Tibial nerve (tissue), 4 donors: ENCODE measurements at regions not wholly inside any gene's neighbourhood (a gene's known extent, or its start where the extent isn't known, plus 50 kb on each side); places are given as distances from the start of the nearest gene placed in this dataset.

Experiments used
- DNase-seq, 2 donors: peaks; one replicate each; pipeline ENCODE4 v3.0.0-alpha.2; 2019; ENCODE audit warnings: low spot score in 2 of 2
- H3K27ac ChIP-seq, 4 donors: fragments of 200-600 bp; sonication (generic) in 3 of 4; one replicate each; pipeline ENCODE4 v1.5.1; 2017 to 2019; ENCODE audit warnings: mild to moderate bottlenecking in 1 of 4
- H3K27me3 ChIP-seq, 2 donors: fragments of 200-600 bp; sonication (generic) in 1 of 2; one replicate each; pipeline versions ENCODE4 v1.5.1 to v1.6.0; 2017 to 2019
- H3K36me3 ChIP-seq, 3 donors: fragments of 200-600 bp; sonication (generic); one replicate each; pipeline ENCODE4 v1.5.1; 2018 to 2019
- H3K4me1 ChIP-seq, 4 donors: fragments of 200-600 bp; sonication (generic) in 3 of 4; one replicate each; pipeline ENCODE4 v1.5.1; 2017 to 2019
- H3K4me3 ChIP-seq, 4 donors: fragments of 200-600 bp; sonication (generic) in 3 of 4; one replicate each; pipeline ENCODE4 v1.5.1; 2017 to 2019; ENCODE audit warnings: mild to moderate bottlenecking in 1 of 4, moderate library complexity in 1 of 4
- H3K9me3 ChIP-seq, 4 donors: fragments of 200-600 bp; sonication (generic) in 3 of 4; one replicate each; pipeline ENCODE4 v1.5.1; 2017 to 2019
- EP300 ChIP-seq, 2 donors: sonication (generic); formaldehyde crosslinking; IDR thresholded peaks; one replicate each; pipeline ENCODE4 v1.6.1; 2017; ENCODE audit warnings: antibody characterized with exemption in 2 of 2, mild to moderate bottlenecking in 1 of 2
- POLR2A ChIP-seq, 2 donors: fragments of 450-650 bp; IDR thresholded peaks; one replicate each; pipeline ENCODE4 v1.6.1; 2017; ENCODE audit warnings: antibody characterized with exemption in 2 of 2, mild to moderate bottlenecking in 2 of 2, moderate library complexity in 2 of 2
- WGBS, 2 donors: methylation state at CpG; one replicate each; pipeline ENCODE4 v1.1.5; 2018; 5-methylcytosine and 5-hydroxymethylcytosine counted together
- TF ChIP-seq, protein P1 (sequence below), 5 experiments: fragments of 200-600 bp in 3 of 5; fragments of 450-650 bp in 2 of 5; sonication (generic) in 3 of 5; IDR thresholded peaks; one replicate each; pipeline ENCODE4 v1.5.1; 2016 to 2019; ENCODE audit warnings: antibody characterized with exemption in 5 of 5, mild to moderate bottlenecking in 3 of 5, moderate library complexity in 2 of 5

DNA sequence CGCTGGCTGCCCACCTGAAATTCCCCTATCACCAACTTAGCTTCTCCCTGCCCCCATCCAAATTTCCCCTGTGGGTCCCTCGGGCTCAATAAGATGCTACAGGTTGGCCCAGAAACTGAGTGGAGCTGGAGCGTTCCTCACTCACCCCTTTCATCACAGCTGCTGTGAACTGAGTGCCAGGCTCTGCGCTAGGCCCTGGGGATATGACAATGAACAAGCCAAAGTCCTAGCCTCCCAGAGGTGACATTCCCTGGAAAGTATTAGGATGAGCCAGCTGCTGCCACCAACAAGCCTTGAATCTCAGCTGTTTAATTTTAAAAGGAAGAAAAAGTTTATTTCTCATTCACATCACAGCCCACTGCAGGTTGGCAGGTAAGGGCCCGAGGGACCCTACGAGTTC, 86.6 kb upstream of the EYA2 start:
- Histone ChIP-seq H3K27me3 (peaks cover 0 to 20% of the 10 kb centered on the region in 2 donors), H3K36me3 (no peaks in the 10 kb centered on the region), H3K4me3 (no peak overlapping the region), H3K27ac (no peak overlapping the region), H3K4me1 (peaks cover 0 to 9% (median 2%) of the 10 kb centered on the region in 4 donors), H3K9me3 (no peaks in the 10 kb centered on the region)
- 82 to 90% methylated on average over 6 of the region's 6 CpGs for whole genome bisulfite sequencing, 2 donors
- TF ChIP-seq EP300 (IDR thresholded peaks at IDR 0.05) (no peak), POLR2A (IDR thresholded peaks at IDR 0.05) (no peak)
- TF ChIP-seq, protein P1, sequence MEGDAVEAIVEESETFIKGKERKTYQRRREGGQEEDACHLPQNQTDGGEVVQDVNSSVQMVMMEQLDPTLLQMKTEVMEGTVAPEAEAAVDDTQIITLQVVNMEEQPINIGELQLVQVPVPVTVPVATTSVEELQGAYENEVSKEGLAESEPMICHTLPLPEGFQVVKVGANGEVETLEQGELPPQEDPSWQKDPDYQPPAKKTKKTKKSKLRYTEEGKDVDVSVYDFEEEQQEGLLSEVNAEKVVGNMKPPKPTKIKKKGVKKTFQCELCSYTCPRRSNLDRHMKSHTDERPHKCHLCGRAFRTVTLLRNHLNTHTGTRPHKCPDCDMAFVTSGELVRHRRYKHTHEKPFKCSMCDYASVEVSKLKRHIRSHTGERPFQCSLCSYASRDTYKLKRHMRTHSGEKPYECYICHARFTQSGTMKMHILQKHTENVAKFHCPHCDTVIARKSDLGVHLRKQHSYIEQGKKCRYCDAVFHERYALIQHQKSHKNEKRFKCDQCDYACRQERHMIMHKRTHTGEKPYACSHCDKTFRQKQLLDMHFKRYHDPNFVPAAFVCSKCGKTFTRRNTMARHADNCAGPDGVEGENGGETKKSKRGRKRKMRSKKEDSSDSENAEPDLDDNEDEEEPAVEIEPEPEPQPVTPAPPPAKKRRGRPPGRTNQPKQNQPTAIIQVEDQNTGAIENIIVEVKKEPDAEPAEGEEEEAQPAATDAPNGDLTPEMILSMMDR (IDR thresholded peaks at IDR 0.05), result no peak
- DNase-seq, result no peak

DNA sequence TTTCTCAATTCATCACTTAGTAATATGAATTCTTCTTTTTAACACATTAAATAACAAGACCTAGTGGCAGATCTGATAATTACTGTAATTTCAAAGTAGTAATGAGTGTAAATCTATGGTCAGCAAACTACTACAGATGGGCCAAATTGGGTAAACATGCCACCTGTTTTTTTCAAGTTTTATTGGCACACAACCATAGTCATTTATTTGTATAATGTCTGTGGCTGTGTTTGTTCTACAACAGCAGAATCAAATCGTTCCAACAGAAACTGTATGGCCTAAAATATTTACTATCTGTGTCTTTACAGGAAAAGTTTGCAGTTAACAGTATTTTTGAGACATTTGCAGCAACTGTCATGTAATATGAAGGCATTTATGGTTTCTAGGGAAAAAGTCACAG, 86.1 kb upstream of the EYA2 start:
- Histone ChIP-seq H3K36me3 (no peaks in the 10 kb centered on the region), H3K9me3 (no peaks in the 10 kb centered on the region), H3K27me3 (peaks cover 0 to 20% of the 10 kb centered on the region in 2 donors), H3K4me1 (peaks cover 0 to 9% (median 2%) of the 10 kb centered on the region in 4 donors), H3K27ac (no peak overlapping the region), H3K4me3 (no peak overlapping the region)
- 52 to 59% methylated on average over 1 of the region's 1 CpG for WGBS, 2 donors
- TF ChIP-seq POLR2A (IDR thresholded peaks at IDR 0.05) (no peak), EP300 (IDR thresholded peaks at IDR 0.05) (no peak)
- DNase-seq, result no peak

DNA sequence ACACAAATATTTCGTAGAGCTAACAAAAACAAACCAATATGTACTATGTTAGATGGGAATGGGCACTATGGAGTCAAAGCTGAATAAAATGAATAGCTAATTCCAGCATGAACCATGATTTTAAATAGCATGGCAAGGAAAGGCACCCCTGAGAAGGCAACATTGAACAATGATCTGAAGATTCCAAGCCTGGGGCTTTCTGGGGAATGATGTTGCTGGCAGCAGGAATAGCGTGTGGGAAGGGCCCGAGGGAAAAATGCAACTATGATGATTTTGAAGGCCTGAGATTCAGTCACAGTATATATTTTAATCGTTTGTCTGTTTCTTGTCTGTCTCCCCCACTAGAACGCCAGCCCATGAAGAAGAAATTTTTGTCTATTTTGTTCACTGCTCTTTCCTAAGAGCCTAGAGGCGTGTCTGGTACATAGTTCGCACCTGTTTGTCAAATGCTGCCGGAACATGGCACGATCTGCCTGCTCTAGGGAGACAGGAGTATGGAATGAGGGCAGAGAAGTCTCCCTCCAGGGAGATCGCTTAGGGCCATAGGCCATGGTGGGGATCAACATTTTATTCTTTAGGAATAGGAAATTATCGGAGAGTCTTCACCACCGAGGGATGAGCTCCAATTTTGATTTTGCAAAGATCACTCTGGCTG, 84.8 kb upstream of the EYA2 start:
- TF ChIP-seq POLR2A (IDR thresholded peaks at IDR 0.05), result no peak
- TF ChIP-seq, protein P1 (IDR thresholded peaks at IDR 0.05), result no peak
- no peak for TF ChIP-seq EP300 (IDR thresholded peaks at IDR 0.05)
- no peaks in the 10 kb centered on the region for H3K36me3 ChIP-seq
- WGBS, 2 donors, result 74 to 81% methylated on average over 12 of the region's 12 CpGs
- H3K27ac ChIP-seq, result no peak overlapping the region
- H3K9me3 ChIP-seq, result no peaks in the 10 kb centered on the region
- no peak overlapping the region for H3K4me3 ChIP-seq
- peaks cover 0 to 9% (median 2%) of the 10 kb centered on the region in 4 donors for H3K4me1 ChIP-seq
- peaks cover 0 to 20% of the 10 kb centered on the region in 2 donors for H3K27me3 ChIP-seq
- DNase-seq, result no peak

DNA sequence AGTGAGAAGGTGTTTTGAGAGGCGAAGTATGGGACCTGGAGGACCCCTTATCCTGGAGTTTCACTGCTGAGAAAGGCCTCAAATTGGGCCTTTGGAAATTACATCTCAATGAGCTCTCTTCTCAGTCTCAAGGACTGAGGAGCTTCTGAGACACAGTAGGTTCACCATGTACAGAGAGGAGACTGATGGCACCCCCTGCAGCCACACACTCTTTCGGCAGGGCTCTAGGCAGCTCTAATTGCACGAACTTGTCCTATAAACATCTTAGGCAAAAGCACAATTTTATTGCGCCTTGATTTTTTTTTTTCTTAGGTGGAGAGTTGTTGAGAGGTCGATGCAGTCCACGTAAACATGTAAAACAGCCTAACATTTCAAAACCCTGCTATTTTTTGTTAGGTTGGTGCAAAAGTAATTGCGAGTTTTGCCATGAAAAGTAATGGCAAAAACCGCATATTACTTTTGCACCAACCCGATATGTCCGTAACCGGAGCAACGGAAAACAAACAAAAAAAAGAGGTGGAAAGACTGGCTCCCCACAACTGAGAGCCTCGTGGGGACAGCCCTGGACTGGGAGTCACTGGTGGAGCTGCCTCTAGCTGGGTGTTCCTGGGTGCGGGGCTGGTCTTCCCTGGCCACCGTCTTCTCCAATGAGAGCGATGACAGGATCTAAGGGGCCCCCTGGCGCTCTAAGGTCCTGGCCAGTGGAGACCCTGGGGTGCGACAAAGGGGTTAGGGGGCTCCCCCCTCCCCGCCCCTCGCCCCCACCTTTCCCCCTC, 84.0 kb upstream of the EYA2 start:
- Histone ChIP-seq H3K27me3 (peaks cover 0 to 20% of the 10 kb centered on the region in 2 donors), H3K27ac (no peak overlapping the region), H3K4me3 (peak overlapping the region in 1 of 4 donors; percentile 36), H3K9me3 (no peaks in the 10 kb centered on the region), H3K36me3 (no peaks in the 10 kb centered on the region), H3K4me1 (peaks cover 0 to 9% (median 2%) of the 10 kb centered on the region in 4 donors)
- TF ChIP-seq, protein P1 (IDR thresholded peaks at IDR 0.05), result no peak
- TF ChIP-seq POLR2A (IDR thresholded peaks at IDR 0.05), result no peak
- TF ChIP-seq EP300 (IDR thresholded peaks at IDR 0.05), result no peak
- whole genome bisulfite sequencing, 2 donors, result 50 to 64% methylated on average over 20 of the region's 20 CpGs
- DNase-seq, result no peak

DNA sequence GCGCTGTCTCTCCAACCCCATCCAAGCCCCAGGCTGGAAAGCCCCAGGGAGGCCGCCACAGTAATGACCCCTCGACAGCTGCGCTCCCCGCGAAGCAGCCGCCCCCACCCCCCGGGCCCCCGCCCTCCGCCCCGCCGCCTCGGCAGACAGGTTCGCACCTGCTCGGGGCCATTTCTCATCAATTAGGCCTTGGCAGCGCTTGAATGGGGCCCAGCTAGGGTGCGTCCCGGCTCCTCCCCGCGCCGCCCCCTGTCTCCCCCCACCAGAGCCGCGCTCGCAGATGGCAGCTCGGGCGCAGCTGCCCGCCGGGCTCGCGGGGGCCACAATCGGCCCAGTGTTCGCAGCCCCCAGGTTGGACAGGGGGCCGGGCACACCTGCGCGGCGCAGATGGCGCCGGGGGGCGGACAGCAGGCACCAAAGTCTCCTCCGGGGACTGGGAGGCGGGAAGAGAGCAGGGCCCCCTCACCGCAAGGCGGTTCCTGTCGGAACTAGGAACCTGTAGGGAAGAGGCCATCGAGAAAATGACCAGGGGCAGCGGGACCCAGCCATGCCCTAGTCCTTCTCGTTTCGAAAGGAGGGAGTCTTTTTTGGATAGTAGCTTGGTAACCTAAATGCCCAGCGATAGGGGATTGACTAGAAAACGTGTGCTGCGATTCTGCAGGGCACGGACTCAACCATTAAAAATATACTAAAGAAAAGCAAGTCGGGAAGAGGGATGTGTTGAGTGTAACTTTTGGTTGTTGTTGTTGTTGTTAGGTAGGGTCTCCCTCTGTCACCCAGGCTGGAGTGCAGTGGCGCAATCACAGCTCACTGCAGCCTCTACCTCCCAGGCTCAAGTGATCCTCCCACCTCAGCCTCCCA, 83.2 kb upstream of the EYA2 start:
- peaks cover 0 to 4% (median 0%) of the 10 kb centered on the region in 4 donors for H3K9me3 ChIP-seq
- peaks cover 0 to 9% (median 2%) of the 10 kb centered on the region in 4 donors for H3K4me1 ChIP-seq
- WGBS, 2 donors, result 14 to 28% methylated on average over 21 to 39 of the region's 54 CpGs
- H3K27me3 ChIP-seq, result peaks cover 0 to 20% of the 10 kb centered on the region in 2 donors
- DNase-seq, result no peak
- H3K36me3 ChIP-seq, result no peaks in the 10 kb centered on the region
- peak overlapping the region in 3 of 4 donors; percentile 13 to 36 (median 14) for H3K4me3 ChIP-seq
- TF ChIP-seq POLR2A (IDR thresholded peaks at IDR 0.05) (no peak), EP300 (IDR thresholded peaks at IDR 0.05) (no peak)
- TF ChIP-seq, protein P1 (IDR thresholded peaks at IDR 0.05), result no peak
- H3K27ac ChIP-seq, result no peak overlapping the region
